GM12872 (cell line): ENCODE measurements at regions not wholly inside any gene's neighbourhood (a gene's known extent, or its start where the extent isn't known, plus 50 kb on each side); places are given as distances from the start of the nearest gene placed in this dataset.

ENCODE experiments used
- CTCF ChIP-seq: IDR thresholded peaks from 3 replicates; pipeline ENCODE4 v1.5.1; 2011; ENCODE audit warnings: low read depth, mild to moderate bottlenecking, low read length, moderate library complexity; ENCODE audit not compliant: insufficient read depth

- TF ChIP-seq CTCF = no peak
These were observed 84.9 kb upstream of the RHOBTB1 start for GRCh38 chr10:61028861-61029361.

- peak; percentile 63 for TF ChIP-seq CTCF
These were observed 80.8 kb upstream of the RHOBTB1 start for GRCh38 chr10:61024856-61025201.

GRCh38 chr10:61024151-61024855, 80.3 kb upstream of the RHOBTB1 start:
- no peak for TF ChIP-seq CTCF

DNA sequence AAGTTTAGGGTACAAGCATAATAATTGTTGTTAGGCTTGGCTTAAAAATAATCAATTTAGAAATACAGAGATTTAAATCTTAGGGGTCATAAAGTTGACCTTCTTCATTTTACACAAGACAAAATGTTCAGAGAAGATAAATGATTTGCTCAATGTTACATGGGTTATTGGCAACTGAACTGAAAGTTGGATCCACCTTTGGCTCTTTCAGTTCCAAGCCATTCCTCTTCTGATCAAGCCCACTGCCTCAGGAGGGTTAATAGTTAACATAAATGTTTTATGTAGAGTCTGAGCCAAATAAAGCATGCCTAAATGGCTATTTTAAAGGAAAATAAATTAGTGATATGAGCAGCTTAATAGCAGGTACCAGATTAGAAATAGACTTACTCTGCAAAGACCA, 79.1 kb upstream of the RHOBTB1 start:
- TF ChIP-seq CTCF = no peak

DNA sequence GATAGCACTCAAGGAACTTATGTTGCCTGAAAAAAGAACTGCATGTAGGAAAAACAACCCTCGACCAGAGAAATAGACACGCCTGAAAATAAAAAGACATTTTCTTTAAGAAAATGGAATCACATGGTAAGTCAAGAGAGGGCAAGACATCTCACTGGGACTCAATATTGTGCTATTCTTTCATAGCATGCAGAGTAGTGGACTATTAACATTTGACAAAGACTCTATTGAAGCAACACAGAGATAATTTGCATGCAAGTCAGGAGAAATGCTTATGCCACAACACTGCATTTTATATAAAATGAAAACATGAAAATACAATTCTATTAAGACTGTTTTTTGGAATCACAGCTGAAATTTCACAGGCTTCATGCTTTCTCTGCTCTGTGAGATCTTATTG, 77.9 kb upstream of the RHOBTB1 start:
- TF ChIP-seq CTCF = no peak

DNA sequence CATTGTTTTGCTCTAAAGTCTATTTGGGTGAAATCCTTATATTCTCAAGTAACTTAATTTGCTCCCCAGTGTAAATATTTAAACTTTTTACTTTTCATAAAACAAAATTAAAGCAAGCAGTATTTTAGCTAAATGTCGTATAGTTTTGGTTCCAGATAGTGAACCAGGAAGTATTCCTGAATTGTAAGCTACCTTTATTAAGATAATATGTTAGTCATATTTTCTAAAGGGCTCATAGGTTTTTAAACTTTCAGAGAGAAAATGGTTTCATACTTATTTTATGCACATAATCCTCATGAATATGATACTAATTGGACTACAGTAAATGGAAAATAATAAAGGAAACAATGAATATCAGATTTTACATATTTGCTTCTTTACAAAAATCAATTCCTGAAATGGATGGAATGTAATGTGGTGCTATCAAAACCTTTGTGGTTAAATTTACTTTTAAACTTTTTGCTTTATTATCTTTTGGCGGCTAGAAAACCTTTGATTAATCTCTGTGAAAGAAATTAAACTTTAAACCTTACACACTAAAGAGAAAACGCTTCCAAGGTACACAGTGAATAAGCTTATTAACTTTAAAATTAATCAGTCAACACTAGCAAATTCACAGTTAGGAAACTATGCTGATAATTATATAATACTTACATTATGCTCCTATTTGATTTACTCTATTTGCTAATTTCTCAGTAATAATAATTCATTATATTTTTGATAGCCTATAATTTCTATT, 76.6 kb upstream of the RHOBTB1 start:
- TF ChIP-seq CTCF = no peak

DNA sequence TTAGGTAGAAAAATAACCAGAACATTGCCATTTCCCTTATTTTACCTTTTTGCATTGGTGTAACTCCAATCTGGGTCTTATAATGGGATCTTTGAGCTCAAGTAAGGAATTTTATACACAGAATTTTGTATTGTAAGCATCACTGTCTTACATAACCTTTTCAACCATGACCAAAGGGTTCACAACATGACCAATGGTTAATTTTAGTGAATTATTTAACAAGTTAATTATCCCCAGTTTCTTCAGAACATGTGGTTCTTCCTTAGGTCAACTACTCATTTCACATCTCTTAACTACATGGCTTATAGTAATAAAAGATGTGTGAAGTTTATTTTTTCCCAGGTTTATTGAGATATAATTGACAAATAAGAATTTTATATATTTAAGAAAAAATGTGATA, 74.2 kb upstream of the RHOBTB1 start:
- no peak for TF ChIP-seq CTCF
